TTC549 (cell line): ENCODE measurements at regions not wholly inside any gene's neighbourhood (a gene's known extent, or its start where the extent isn't known, plus 50 kb on each side); places are given as distances from the start of the nearest gene placed in this dataset.

Experiments used
- FAIRE-seq: peaks from 2 replicates; lab custom pipeline; 2012; peaks lifted over from hg19 to GRCh38; lab: Jason Lieb, UNC

DNA sequence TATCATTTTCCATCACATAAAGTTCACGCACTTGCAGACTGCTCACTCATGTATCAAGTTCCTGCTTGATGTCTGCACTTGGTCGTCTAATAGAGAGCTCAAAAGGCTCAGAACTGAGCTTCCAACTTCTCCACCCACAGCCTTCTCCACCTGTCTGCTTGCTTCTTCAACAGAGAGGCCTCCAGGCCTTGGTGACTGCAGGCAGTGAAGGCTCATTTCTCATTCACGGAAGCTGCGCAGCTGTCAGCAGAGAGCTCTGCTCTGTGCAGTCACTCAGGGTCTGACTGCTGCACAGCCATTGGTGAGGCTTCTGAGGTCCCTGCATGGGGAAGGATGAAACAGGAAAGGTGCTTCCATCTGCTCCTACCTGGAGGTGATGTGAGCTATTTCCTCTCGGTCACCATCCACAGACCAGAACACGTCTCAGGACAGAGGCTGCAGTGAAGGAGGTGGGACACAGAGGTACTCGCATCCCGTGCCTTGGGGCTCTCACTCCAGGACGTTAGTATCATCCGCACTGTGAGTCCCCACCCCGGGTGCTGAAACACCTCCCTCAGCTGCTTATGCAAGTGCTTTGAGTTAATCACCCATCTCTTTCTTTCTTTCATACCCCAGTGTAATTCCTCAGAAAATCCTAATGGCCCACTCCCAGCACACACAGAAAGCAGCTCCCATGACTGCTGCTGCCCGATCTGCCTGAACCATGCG lies 126.2 kb downstream of the TMEM18 start:
- FAIRE-seq = no peak

DNA sequence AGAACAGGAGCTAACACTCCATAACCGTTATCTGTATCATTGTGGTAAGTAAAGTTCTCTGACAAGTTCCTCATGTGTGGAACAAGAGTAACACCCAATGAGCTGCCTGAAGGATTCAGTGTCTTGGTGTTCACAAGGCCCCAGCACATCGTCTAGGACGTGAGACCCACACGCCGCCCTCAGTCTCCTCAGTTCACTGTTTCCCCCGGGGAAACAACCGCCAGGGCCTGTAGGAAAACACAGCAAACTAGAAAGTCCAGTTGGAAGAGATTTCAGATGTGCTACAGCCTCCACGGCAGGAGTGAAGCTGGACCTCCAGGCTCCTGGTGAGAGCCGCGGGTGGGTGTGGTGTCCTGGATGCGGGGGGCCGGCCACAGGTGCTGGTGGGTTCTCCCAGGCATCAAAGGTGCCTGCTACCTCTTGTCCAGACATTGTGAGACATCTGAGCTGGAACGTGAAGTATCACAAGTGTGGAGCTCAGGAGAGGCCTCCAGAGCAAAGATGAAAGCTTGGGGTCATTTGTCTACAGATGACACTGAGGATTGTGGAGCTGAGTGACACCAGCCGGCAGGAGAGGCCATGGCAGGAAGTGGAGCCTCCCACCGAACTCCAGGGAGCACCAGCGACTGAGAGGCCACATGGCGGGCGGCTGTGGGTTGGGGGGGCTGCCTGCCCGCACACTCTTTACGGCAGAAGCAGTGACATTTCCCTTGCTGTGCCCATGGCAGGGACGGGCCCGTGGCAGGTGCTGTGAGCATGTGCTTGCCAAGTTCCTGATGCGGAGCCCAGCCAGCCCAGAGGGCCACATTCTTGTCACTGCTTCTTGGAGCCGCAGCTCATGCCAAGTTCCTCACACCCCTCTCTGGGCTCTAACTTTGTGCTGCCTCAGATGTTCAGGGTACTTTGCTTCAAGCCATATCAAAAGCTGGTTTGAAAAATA lies 131.2 kb downstream of the TMEM18 start:
- no peak for FAIRE-seq

- no peak for FAIRE-seq
These were observed 132.0 kb downstream of the TMEM18 start for GRCh38 chr2:545228-545627.

DNA sequence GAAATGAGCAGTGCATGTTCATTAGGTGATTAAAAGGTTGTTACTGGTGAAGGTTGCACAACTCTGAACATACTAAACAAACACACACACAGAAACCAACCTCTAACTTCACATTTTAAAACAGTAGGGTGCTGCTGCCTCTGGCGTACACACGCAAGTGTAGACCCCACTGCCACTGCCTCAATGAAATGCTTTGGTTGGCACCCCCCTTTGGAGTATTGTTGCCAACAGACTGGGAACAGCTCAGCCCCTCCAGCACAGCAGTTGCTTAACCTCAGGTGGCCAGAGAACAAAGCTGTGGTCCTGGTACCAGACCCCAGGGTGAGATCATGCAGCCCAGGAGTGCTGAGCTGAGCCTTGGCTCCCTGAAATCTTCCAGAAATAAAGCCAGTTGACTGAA lies 138.6 kb downstream of the TMEM18 start:
- no peak for FAIRE-seq

GRCh38 chr2:535222-535621 lies 142.0 kb downstream of the TMEM18 start:
- no peak for FAIRE-seq

- FAIRE-seq = no peak
These were observed 147.4 kb downstream of the TMEM18 start for GRCh38 chr2:529852-530251.

DNA sequence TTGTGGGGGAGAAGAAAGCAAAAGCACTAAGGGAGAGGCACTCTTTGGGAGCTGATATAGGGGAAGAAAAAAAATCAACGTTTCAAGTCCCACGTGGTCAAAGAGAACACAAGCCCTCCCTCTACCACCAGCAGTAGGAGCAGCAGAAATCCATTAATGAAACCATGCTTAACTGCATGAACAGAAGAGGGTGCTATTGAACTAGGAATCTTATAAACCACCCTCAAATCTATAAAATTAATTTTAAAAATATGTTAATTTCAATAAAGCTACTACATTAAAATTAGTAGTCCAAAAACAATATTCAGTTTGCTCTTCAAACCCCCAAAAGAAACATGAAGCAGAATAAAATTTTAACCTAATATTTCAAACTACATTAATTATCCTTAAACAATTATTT lies 147.8 kb downstream of the TMEM18 start:
- peak; percentile 80 for FAIRE-seq

DNA sequence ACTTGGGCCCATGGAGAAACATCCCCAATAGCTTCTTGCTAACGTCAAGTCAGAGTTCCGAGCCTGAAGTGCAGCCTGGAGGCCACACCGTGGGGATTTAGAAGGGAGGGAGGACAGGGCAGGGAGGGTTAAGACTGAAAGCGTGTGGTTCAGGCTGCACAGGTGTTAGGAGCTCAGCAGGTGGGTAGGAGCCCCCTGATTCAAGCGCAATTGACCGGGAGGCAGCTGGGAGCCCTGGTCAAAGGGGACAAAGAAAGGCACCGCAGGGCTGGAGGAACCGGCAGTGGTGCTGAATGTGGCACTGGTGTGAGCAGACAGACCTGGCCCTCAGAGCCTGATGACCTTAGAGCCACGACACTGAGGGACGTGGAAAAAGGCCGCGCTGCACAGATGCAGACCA lies 149.6 kb downstream of the TMEM18 start:
- no peak for FAIRE-seq

- no peak for FAIRE-seq
These were observed 150.3 kb downstream of the TMEM18 start for GRCh38 chr2:526918-527317.

GRCh38 chr2:525611-526010 lies 151.6 kb downstream of the TMEM18 start:
- FAIRE-seq = no peak

DNA sequence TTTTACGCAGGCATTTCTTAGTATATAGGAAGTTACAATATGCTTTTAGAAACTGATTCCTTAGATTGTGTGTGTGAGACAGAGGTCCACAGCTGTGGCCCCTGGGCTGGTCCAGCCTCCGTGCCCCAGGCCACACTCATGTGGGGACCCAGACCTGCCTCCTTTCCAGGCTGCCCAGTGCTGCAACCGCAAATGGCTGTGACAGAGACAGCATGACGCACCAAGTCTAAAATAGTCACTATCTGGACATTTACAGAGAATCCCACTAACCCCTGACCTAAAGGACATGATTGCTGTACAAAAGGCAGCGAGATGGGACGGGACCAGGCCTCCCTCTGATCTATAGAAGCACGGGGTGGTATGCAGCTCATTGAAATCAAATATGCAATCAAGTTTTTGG lies 152.2 kb downstream of the TMEM18 start:
- FAIRE-seq = no peak

- FAIRE-seq = no peak
These were observed 152.8 kb downstream of the TMEM18 start for GRCh38 chr2:524442-524841.

DNA sequence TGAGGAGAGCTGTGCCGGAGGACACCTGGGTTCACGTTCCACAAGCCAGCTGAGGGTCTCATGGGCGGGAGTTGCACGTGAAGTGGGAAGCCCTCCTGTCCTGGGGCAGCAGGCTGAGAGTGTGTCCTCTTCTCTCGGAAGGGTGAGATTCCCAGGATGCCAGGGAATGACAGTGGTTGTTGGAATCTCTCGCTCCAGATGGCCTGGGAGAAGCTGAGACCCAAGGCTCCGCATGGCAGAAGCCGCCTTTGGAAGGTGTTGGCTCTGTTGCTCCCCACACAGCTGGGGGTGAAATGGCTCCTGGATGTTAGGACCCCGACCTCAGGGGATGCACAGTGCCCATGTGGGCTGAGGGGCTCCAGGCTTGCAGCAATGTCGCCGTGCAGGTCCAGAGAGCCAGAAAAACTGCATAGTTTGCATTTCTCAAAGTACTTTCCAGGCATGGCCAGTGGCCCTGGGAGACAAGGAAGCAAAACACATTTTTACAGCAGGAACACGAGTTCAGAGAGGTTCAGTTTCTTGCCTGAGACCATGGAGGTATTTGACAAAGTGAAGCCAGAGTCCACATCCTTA lies 153.4 kb downstream of the TMEM18 start:
- no peak for FAIRE-seq

- FAIRE-seq = no peak
These were observed 154.4 kb downstream of the TMEM18 start for GRCh38 chr2:522776-523175.

DNA sequence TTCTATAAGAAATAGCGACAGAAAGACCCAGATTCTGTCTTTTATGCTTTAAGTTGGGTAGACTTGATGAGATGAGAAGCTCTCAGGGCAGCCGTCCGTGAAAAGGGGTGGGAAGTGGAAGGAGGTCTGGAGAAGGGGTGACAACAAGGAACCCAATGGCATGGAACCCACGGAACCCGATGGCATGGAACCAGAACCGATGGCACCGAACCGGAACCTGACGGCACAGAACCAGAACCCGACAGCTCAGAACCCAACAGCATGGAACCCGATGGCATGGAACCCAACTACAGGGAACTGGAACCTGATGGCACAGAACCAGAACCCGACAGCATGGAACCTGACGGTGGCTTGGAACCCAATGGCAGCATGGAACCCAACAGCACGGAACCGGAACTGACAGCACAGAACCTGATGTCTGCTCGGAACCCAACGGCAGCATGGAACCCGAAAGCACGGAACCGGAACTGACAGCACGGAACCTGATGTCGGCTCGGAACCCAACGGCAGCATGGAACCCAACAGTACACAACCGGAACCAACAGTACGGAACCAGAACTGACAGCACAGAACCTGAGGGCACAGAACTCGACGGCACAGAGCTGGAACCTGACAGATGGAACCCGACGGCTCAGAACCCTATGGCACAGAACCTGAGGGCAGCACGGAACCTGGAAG lies 155.2 kb downstream of the TMEM18 start:
- no peak for FAIRE-seq

- FAIRE-seq = no peak
These were observed 156.4 kb downstream of the TMEM18 start for GRCh38 chr2:520663-521340.

DNA sequence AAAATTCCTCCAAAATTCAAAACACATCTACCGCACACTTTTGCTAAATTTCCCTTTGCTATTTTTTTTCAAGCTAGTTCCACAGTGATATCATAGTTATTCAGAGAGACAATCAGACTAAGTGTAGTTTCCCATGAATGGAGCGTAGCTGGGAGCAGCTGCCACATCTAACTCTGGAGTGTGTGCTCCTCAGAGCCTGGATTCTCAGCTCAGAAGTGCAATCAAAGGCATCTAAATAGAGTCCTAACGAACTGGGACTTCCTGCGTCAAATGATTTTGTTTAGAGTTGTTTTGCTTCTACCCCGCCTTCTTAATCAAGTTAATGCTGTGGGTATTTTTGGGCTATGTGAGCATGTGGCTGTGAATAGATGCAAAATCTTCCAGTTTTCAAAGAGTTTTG lies 160.3 kb downstream of the TMEM18 start:
- no peak for FAIRE-seq

DNA sequence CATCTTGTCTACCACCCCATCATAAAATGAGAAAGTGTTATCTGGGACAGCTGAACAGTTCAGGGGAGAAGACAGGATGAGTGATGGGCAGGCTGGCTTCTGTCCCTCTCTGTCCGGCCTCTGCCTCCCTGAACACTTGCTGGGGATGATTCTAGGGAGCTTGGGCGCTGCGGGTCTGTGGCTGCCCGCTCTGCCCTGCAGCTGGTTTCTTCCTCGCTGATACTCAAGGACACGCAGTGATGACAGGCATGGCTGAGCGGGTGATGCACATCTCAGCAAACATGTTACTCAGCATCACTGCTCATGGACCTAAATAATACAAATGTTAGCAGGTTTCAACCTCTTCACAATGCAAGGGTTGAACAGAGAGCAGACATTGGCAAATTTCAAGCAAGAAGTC lies 161.1 kb downstream of the TMEM18 start:
- no peak for FAIRE-seq

DNA sequence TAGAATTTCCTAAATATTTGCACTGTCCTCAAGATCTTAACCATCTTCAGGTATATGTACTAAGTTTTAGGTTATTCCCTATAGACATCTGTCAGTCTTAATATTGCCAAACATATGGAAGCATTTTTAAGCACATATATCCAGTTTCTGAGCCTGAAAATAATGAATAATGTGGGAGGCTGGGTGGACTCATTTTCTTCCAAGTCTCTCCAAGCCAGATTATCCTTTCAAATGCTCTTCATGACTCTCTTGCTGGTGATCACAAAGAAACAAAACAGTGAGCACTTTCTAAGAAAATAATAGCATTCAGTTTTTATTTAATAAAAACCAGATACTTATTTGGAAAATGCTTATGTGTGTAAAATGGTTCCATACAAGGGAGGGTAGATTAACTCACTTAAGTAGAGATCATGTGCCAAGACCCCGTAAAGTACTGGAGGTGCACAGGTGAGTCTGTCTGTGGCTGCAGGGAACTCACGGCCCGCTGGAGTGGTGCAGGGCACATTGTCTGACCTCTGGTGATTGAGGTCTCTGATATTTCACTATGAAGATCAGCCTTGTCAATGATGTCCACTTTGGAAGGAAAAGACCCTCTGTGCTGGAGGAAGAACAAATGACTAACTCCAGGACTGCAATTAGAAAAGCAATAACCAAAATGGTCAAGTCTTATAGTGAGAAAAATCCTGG lies 161.6 kb downstream of the TMEM18 start:
- FAIRE-seq = no peak

DNA sequence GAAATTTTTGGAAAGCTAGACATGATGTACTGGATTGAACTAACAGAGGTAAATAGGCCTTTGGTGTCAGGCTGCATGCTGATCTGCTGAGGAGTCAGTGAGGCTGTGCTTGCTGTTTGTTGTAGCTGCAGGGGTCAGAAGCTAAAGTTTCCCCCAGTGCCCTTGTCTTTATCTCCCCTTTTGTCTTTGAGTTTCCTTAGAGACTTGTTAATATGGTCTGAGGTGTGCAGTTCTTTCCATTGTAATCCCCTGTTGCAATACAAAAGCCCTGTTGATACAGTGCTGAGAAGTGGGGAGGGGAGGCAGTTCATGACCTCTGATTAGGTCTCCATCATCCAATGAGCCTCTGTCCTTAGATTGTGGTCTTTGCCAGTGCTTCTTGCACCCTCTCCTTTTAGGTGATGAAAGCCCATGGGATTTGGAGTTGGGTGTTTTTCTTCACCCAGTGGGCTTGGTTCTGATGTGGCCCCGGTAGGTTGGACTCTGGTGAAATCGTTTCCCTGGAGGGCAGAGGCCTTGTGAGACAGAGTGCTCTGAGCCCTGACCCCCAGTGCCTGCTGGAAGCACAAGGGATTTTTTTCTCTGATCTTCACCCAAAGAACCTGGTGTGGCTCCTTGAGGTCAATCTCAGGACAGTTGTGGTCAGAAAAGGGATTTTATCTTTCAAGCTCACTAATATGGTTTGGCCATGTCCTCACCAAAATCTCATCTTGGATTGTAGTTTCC lies 163.1 kb downstream of the TMEM18 start:
- no peak for FAIRE-seq

DNA sequence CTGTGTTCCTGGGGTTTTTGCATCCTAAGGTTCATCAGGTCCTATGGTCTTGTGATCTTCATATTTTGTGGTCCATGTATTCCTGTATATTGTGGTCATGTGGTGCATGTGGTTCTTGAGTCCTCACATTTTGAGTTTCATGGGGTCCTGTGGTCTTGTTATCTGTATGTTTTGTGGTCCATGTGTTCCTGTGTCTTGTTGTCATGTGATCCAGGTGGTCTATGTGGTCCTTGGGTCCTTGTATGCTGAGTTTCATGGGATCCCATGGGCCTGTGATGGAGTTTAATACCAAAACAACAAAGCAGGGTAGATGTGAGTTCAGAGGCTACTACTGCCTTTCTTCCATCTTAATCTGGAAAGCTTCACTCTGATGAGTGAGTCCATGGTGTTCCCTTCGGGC lies 166.4 kb downstream of the TMEM18 start:
- FAIRE-seq = no peak
